ENCODE measurements at regions not wholly inside any gene's neighbourhood (a gene's known extent, or its start where the extent isn't known, plus 50 kb on each side); places are given as distances from the start of the nearest gene placed in this dataset.

DNA sequence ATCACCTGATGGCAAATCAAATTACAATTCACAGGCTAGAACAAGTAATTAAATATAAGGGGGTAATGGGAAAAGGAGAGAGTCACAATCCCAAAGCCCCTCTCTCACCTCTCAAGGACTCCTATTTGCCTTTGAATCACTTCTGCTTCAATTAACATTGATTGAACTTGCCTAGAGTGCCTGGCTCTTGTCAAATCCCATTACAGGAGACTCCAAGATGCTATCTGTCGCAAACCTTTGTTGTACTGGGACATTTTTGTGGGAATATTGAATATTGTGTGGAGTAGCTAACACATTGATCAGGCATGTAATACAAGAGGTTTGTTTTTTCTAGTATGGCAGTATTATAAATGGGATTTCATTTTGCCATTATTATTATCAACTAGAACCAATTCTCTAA, 412.8 kb upstream of the AZI2 start:
- H3K27ac Mint-ChIP-seq = no peak overlapping the region
- no peaks in the 10 kb centered on the region for H3K36me3 Mint-ChIP-seq
- H3K27me3 Mint-ChIP-seq = no peaks in the 10 kb centered on the region
- H3K9me3 Mint-ChIP-seq = peaks cover 6% of the 10 kb centered on the region
- no peak overlapping the region for H3K4me3 Mint-ChIP-seq
- DNase-seq (ENCODE audit: low spot score) (no peak), ATAC-seq (no peak)
- no peaks in the 10 kb centered on the region for H3K4me1 Mint-ChIP-seq (ENCODE audit: low read depth in 2 of 2)

DNA sequence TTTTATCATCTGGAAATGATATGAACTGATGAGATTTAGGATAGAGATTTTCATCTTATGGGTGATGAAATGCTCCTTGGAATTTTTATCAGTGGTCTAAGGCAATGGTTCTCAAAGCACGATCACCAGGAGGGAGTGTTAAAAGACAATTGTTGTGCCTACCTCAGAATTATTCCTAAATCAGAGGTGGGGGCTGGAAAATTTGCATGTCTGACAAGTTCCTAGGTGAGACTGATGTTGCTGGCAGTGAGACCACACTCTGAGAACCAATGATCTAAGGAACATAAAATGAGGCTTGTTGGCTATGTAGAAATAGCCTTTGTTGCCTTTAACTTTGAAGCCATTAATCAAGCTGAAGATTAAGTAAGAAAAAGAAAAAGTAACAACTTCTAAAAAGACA, 416.6 kb upstream of the AZI2 start:
- H3K36me3 Mint-ChIP-seq = no peaks in the 10 kb centered on the region

DNA sequence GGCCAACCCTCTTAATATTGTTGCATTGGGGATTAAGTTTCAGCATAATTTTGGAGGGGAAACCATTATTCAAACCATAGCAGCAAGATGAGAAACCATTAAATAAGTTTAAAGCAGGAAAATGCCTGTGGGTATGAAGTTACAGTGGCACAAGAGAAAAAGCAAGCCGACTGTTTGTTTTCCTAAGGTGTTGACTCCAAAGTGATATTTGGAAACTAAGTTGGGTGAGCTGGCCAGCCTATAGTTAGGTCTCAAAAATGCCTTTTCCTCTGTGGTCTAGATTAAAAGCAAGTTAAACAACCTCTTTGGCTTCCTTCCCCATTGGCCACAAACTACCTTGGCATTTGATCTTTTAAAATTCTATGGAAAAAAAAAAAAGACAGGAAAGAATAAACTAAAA, 419.8 kb upstream of the AZI2 start:
- peaks cover 21% of the 10 kb centered on the region for H3K9me3 Mint-ChIP-seq
- no peaks in the 10 kb centered on the region for H3K27me3 Mint-ChIP-seq
- no peak overlapping the region for H3K4me3 Mint-ChIP-seq
- DNase-seq (ENCODE audit: low spot score) = no peak
- H3K36me3 Mint-ChIP-seq = no peaks in the 10 kb centered on the region
- no peak for ATAC-seq
- H3K4me1 Mint-ChIP-seq (ENCODE audit: low read depth in 2 of 2) = no peaks in the 10 kb centered on the region
- H3K27ac Mint-ChIP-seq = no peak overlapping the region

More for the DNA sequence above, 416.6 kb upstream of the AZI2 start:
- H3K4me3 Mint-ChIP-seq = no peak overlapping the region
- no peaks in the 10 kb centered on the region for H3K4me1 Mint-ChIP-seq (ENCODE audit: low read depth in 2 of 2)
- H3K9me3 Mint-ChIP-seq = peaks cover 12% of the 10 kb centered on the region
- no peak overlapping the region for H3K27ac Mint-ChIP-seq
- ATAC-seq = no peak
- H3K27me3 Mint-ChIP-seq = no peaks in the 10 kb centered on the region
- DNase-seq (ENCODE audit: low spot score) = no peak

DNA sequence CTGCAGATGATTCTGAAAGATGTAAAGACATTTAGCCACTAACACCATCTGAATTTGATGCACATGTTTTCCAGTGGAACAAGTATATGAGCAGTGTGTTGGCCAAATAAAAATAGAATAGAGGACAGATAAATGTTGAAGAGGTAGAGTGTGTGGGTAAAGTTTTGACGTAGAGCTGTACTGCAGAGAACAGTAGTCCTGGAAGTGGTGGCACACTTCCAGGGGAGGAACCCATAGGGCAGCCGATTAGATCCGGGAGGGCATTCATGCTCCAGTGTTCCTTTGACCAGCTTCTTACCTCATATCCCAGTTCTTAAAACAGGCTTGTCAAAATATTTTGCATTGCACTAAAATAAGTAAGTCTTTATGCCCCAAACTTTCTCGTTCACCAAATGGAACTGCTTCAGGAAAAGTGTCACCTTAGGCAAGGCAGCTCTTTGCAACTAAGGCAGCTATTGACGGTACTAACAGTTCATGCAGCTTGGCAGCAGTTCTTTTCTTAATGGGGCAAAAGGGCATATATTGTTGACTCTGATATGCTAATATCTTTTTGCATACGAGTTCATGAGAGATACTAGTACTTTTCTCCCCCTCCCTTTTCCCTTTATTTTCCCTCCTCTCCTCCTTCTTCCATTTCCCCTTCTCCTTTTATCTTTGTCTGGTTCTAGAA, 429.3 kb upstream of the AZI2 start:
- H3K27ac Mint-ChIP-seq = no peak overlapping the region
- ATAC-seq (no peak), DNase-seq (ENCODE audit: low spot score) (no peak)
- H3K36me3 Mint-ChIP-seq = no peaks in the 10 kb centered on the region
- no peaks in the 10 kb centered on the region for H3K4me1 Mint-ChIP-seq (ENCODE audit: low read depth in 2 of 2)
- no peak overlapping the region for H3K4me3 Mint-ChIP-seq
- H3K9me3 Mint-ChIP-seq = peaks cover 4% of the 10 kb centered on the region
- no peaks in the 10 kb centered on the region for H3K27me3 Mint-ChIP-seq

DNA sequence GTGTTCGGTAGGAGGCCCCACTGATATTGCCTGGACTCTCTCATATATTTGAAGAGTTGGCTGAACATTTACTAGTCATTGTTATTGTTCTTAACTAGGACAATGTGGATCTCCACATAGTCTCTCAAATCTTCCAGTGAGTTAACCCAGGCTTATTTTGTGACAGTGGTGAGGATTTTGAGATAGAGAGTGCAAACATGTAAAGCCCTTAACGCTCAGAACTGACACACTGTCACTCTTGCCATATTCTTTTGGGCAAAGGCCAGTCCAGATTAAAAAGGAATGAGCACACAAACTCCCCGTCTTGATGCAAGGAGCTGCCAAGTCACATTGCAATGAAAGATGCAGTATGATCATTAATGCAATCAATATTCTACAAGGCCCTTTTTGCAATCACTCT, 431.9 kb upstream of the AZI2 start:
- H3K36me3 Mint-ChIP-seq = no peaks in the 10 kb centered on the region
- ATAC-seq (no peak), DNase-seq (ENCODE audit: low spot score) (no peak)
- H3K4me1 Mint-ChIP-seq (ENCODE audit: low read depth in 2 of 2) = no peaks in the 10 kb centered on the region
- H3K9me3 Mint-ChIP-seq = no peaks in the 10 kb centered on the region
- no peak overlapping the region for H3K4me3 Mint-ChIP-seq
- H3K27ac Mint-ChIP-seq = no peak overlapping the region
- H3K27me3 Mint-ChIP-seq = no peaks in the 10 kb centered on the region

DNA sequence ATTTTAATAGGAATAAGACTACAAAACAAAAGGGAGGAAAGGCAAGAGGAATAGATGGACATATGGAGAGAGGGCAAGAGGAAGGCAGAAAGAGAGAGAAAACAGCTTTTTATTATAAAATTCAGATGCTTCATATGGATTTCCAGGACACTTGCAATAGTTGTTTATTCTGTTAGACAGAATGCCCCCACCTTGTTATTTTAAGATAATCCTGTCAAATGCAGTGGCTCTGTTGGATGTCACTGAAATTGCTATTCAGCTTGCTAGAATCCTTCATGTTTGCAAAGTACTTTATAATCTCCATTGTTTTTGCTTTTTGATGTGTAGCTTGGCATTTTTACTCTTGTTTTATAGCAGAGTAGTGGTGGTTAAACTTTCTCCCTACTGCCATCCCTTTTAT, 432.4 kb upstream of the AZI2 start:
- Mint-ChIP-seq H3K4me1 (ENCODE audit: low read depth in 2 of 2) (no peaks in the 10 kb centered on the region), H3K27ac (no peak overlapping the region), H3K27me3 (no peaks in the 10 kb centered on the region), H3K9me3 (no peaks in the 10 kb centered on the region), H3K4me3 (no peak overlapping the region), H3K36me3 (no peaks in the 10 kb centered on the region)
- ATAC-seq (no peak), DNase-seq (ENCODE audit: low spot score) (no peak)

DNA sequence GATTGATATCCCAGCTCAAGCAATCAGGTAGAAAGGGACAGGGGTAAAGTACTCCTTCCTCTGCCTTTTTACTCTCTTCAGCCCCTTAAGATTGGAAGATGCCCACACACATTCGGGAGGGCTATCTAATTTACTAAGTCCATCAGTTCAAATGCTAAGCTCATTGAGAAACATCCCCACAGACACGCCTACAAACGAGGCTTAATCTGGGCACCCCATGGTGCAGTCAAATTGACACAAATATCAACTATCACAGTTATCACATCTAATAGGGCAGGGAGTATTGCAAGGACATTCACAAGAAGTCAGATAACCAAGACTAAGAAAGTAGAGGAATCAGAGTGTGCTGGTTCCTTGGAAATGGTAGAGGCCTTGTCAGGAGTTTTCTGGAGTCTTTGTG, 437.8 kb upstream of the AZI2 start:
- ATAC-seq = no peak
- Mint-ChIP-seq H3K4me1 (ENCODE audit: low read depth in 2 of 2) (no peaks in the 10 kb centered on the region), H3K27ac (no peak overlapping the region), H3K4me3 (no peak overlapping the region), H3K27me3 (no peaks in the 10 kb centered on the region), H3K36me3 (no peaks in the 10 kb centered on the region), H3K9me3 (peaks cover 4% of the 10 kb centered on the region)
- no peak for DNase-seq (ENCODE audit: low spot score)

DNA sequence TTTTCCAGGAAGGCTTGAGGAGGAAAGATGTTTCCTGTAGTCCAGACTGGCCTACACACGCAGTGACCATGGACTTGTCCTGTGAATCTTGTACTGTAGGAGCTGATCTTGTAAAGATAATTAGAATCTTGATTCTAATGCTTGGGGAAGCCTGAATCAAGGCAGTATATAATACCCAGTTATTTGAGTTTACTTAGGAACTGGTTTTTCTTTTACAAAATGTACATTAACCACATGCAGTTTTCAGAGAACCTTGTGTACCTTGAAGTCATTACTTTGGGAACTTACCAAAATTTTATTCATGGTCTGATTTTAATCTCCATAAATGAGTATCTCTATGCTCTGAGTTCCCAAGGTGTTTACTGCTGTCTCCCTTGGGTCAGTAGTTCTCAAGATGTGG, 439.9 kb upstream of the AZI2 start:
- no peaks in the 10 kb centered on the region for H3K27me3 Mint-ChIP-seq
- DNase-seq (ENCODE audit: low spot score) (no peak), ATAC-seq (no peak)
- no peaks in the 10 kb centered on the region for H3K36me3 Mint-ChIP-seq
- no peaks in the 10 kb centered on the region for H3K4me1 Mint-ChIP-seq (ENCODE audit: low read depth in 2 of 2)
- H3K9me3 Mint-ChIP-seq = peaks cover 7% of the 10 kb centered on the region
- H3K27ac Mint-ChIP-seq = no peak overlapping the region
- no peak overlapping the region for H3K4me3 Mint-ChIP-seq

DNA sequence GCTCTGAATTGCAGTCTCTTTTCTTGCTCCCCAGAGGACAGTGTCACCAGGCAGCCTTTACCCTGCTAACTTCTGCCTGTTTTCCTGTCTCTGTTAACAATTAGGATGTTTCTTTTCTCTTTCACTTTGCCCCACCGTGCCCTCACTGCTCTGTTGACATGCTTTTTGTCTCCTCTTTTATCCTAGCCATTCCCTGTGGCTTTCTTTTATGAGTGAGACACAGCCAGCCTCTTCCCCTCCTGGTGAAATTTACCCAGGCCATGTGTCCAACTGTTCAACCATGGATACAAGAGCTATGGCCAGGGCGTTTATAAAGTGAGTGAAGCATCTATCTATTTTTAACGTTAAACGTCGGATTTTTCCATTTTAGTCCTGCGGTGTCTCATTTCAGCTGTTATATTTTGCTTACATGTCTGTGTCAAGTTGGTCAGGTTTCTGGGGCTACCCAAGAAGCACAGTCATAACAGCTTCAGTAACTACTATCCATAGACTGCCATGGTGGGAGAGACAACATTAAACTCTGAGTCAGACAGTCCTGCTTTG, 443.2 kb upstream of the AZI2 start:
- H3K4me3 Mint-ChIP-seq = no peak overlapping the region
- H3K36me3 Mint-ChIP-seq = no peaks in the 10 kb centered on the region
- peaks cover 6% of the 10 kb centered on the region for H3K9me3 Mint-ChIP-seq
- DNase-seq (ENCODE audit: low spot score) (no peak), ATAC-seq (no peak)
- H3K27ac Mint-ChIP-seq = no peak overlapping the region
- H3K4me1 Mint-ChIP-seq (ENCODE audit: low read depth in 2 of 2) = no peaks in the 10 kb centered on the region
- no peaks in the 10 kb centered on the region for H3K27me3 Mint-ChIP-seq

DNA sequence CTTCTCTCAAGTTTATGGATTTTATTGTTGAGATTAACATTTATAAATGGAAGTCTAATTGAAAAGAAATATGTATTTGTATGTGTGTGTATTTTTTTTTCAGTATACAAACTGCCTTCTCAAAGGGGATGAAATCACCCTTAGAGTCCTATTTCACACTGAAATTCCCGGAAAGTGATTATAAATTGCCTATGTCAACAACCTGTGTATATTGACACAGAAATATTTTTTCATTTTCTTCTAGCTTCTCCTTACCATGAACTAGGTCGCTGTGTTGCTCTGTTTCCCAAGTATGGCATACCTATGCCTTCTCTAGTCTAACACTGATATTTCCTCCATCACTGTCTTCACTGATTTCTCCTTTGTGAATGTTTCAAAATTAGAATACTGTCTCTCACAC, 444.0 kb upstream of the AZI2 start:
- H3K36me3 Mint-ChIP-seq = no peaks in the 10 kb centered on the region
- no peak overlapping the region for H3K27ac Mint-ChIP-seq
- H3K4me1 Mint-ChIP-seq (ENCODE audit: low read depth in 2 of 2) = no peaks in the 10 kb centered on the region
- H3K9me3 Mint-ChIP-seq = peaks cover 3% of the 10 kb centered on the region
- no peaks in the 10 kb centered on the region for H3K27me3 Mint-ChIP-seq
- ATAC-seq (no peak), DNase-seq (ENCODE audit: low spot score) (no peak)
- H3K4me3 Mint-ChIP-seq = no peak overlapping the region

DNA sequence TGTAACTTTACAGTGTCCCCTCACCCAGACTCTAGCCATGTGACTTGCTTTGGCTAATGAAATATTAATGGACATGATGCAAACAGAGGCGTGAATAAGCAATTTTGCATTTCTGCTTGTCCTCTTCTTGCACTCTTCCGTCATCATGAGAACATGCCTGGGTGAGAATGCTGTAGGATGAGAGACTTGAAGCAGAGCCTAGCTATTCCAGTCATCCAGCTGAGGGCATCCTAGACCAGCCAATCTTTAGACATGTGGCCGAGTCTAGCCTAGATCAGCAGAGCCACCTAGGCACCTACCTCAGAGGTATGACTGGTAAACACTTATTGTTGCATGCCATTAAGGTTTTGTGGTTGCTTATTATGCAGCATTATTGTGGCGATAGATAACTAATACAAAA, 450.5 kb upstream of the AZI2 start:
- Mint-ChIP-seq H3K9me3 (peaks cover 7% of the 10 kb centered on the region), H3K36me3 (no peaks in the 10 kb centered on the region), H3K4me1 (ENCODE audit: low read depth in 2 of 2) (no peaks in the 10 kb centered on the region), H3K27me3 (no peaks in the 10 kb centered on the region), H3K27ac (no peak overlapping the region), H3K4me3 (no peak overlapping the region)
- DNase-seq (ENCODE audit: low spot score) = no peak
- ATAC-seq = no peak

DNA sequence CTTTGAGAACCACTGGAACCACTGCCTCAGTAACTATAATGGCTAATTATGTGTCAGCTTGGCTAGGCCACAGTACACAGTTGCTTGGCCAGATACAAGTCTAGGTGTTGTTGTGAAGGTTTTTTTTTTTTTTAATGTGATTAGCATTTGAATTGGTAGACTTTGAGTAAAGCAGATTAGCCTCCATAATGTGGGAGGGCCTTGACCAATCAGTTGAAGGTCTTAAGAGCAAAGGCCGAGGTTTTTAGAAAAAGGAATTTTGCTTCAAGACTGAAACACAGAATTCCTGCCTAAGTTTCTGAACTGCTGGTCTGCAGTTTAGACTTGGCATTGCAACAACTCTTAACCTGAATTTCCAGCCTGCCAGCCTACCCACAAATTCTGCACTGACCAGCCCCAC, 451.6 kb upstream of the AZI2 start:
- H3K4me3 Mint-ChIP-seq = no peak overlapping the region
- H3K36me3 Mint-ChIP-seq = no peaks in the 10 kb centered on the region
- H3K27me3 Mint-ChIP-seq = no peaks in the 10 kb centered on the region
- no peak for DNase-seq (ENCODE audit: low spot score)
- H3K4me1 Mint-ChIP-seq (ENCODE audit: low read depth in 2 of 2) = no peaks in the 10 kb centered on the region
- H3K9me3 Mint-ChIP-seq = peaks cover 10% of the 10 kb centered on the region
- ATAC-seq = no peak
- H3K27ac Mint-ChIP-seq = no peak overlapping the region

DNA sequence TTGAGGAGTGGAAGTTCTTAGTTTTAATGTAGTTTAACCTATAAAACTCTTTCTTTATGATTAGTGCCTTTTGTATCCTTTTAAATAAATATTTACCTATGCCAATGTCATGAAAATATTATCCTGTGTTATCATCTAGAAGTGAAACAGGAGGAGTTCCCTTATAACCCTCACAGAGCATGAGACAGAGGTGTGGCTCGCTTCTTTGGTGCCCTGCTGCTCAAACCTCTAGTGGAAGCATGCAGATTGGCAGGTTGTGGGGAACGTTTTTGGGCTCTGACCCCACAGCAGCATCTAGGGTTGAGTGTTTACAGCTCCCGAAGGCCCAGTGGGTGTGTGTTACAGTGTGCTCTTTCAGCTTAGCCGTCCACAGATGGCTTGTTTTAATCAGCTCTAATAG, 459.4 kb upstream of the AZI2 start:
- peaks cover 12% of the 10 kb centered on the region for H3K9me3 Mint-ChIP-seq
- DNase-seq (ENCODE audit: low spot score) (no peak), ATAC-seq (no peak)
- H3K27ac Mint-ChIP-seq = no peak overlapping the region
- no peaks in the 10 kb centered on the region for H3K27me3 Mint-ChIP-seq
- no peak overlapping the region for H3K4me3 Mint-ChIP-seq
- H3K36me3 Mint-ChIP-seq = no peaks in the 10 kb centered on the region
- no peaks in the 10 kb centered on the region for H3K4me1 Mint-ChIP-seq (ENCODE audit: low read depth in 2 of 2)

DNA sequence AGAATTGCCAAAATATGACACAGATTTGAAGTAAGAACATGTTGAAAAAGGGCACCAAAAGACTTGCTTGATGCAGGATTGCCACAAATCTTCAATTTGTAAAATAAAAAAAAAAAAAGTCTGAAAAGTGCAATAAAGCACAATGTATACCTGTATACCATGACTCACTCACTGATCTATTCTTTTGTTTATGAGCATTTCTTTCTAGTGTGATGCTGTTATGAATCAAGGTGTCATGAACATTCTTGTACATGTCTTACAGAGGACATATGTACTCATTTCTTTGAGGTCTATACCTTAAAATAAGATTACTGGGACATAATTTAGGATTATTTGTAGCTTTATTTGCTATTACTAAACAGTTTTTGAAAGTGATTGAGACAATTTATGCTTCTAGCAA, 464.9 kb upstream of the RBMS3 start:
- no peaks in the 10 kb centered on the region for H3K27me3 Mint-ChIP-seq

DNA sequence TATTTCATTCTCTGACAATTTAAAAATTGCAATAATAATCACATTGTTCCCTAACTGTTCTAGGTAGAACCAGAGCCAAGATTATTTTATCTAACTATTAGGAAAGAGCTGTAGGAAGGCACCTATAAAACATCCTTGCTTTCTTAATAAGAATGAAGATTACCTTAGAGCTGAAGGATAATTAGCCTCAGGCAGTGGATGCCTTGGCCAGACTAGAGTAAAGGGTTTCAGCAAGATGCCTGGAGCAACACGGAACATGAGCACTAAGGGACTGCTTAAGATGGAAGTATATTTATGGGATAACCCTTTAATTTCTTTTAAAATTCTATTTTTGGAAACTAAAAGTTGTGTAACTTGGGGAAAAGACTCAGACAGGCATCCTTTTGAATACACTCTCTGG, 456.6 kb upstream of the RBMS3 start:
- no peak overlapping the region for H3K27ac Mint-ChIP-seq
- no peaks in the 10 kb centered on the region for H3K27me3 Mint-ChIP-seq
- no peak for ATAC-seq
- H3K36me3 Mint-ChIP-seq = no peaks in the 10 kb centered on the region
- no peak for DNase-seq (ENCODE audit: low spot score)
- H3K4me3 Mint-ChIP-seq = no peak overlapping the region
- no peaks in the 10 kb centered on the region for H3K4me1 Mint-ChIP-seq (ENCODE audit: low read depth in 2 of 2)
- H3K9me3 Mint-ChIP-seq = peaks cover 10% of the 10 kb centered on the region

More for the DNA sequence above, 464.9 kb upstream of the RBMS3 start:
- H3K9me3 Mint-ChIP-seq = peaks cover 8% of the 10 kb centered on the region
- ATAC-seq = no peak
- H3K27ac Mint-ChIP-seq = no peak overlapping the region
- no peaks in the 10 kb centered on the region for H3K36me3 Mint-ChIP-seq
- H3K4me3 Mint-ChIP-seq = no peak overlapping the region
- no peaks in the 10 kb centered on the region for H3K4me1 Mint-ChIP-seq (ENCODE audit: low read depth in 2 of 2)
- DNase-seq (ENCODE audit: low spot score) = no peak

Data from natural killer cell treated with Interleukin-12 subunit alpha and Interleukin-12 subunit beta and Interleukin-15 and Interleukin-18, amount 100 ng/mL, for 72 hours (primary cell).